H9 (cell line): ENCODE measurements at regions not wholly inside any gene's neighbourhood (a gene's known extent, or its start where the extent isn't known, plus 50 kb on each side); places are given as distances from the start of the nearest gene placed in this dataset.

Experiments
- DNase-seq: peaks from one replicate; pipeline ENCODE4 v3.0.0-alpha.2; 2017
- H2AFZ ChIP-seq: one replicate; pipeline ENCODE4 v1.6.1; 2013; ENCODE audit warnings: mild to moderate bottlenecking, low read length, control low read depth, moderate library complexity
- H2AK5ac ChIP-seq: 2 replicates; pipeline ENCODE4 v1.6.1; 2013; ENCODE audit warnings: low read length, control low read depth, mixed read lengths; ENCODE audit not compliant: insufficient read length
- H2BK120ac ChIP-seq: one replicate; pipeline ENCODE4 v1.6.1; 2013; ENCODE audit warnings: low read depth, mild to moderate bottlenecking, low read length, control low read depth, inconsistent platforms; ENCODE audit not compliant: poor library complexity, severe bottlenecking
- H2BK12ac ChIP-seq: 2 replicates; pipeline ENCODE4 v1.6.1; 2013; ENCODE audit warnings: low read length, control low read depth, mixed read lengths, low read depth; ENCODE audit not compliant: insufficient read length
- H2BK15ac ChIP-seq: 2 replicates; pipeline ENCODE4 v1.6.1; 2013; ENCODE audit warnings: low read depth, low read length, control low read depth
- H2BK20ac ChIP-seq: one replicate; pipeline ENCODE4 v1.6.1; 2013; ENCODE audit warnings: low read depth, mild to moderate bottlenecking, low read length, control low read depth, inconsistent platforms; ENCODE audit not compliant: poor library complexity, severe bottlenecking
- H2BK5ac ChIP-seq: 2 replicates; pipeline ENCODE4 v1.6.1; 2013; ENCODE audit warnings: low read length, control low read depth, mixed read lengths; ENCODE audit not compliant: insufficient read length
- H3K14ac ChIP-seq: 2 replicates; pipeline ENCODE4 v1.6.1; 2013; ENCODE audit warnings: low read length, control low read depth; ENCODE audit not compliant: insufficient read depth
- H3K18ac ChIP-seq: 2 replicates; pipeline ENCODE4 v1.6.1; 2013; ENCODE audit warnings: low read depth, mild to moderate bottlenecking, mixed read lengths, low read length, control low read depth; ENCODE audit not compliant: insufficient read length
- H3K23ac ChIP-seq: 2 replicates; pipeline ENCODE4 v1.6.1; 2013; ENCODE audit warnings: low read length, control low read depth, mixed read lengths, low read depth; ENCODE audit not compliant: insufficient read length
- H3K23me2 ChIP-seq: 2 replicates; pipeline ENCODE4 v1.6.1; 2013; ENCODE audit warnings: low read depth, mild to moderate bottlenecking, mixed read lengths, low read length, control low read depth; ENCODE audit not compliant: insufficient read length, poor library complexity, severe bottlenecking
- H3K27ac ChIP-seq: 2 replicates; pipeline ENCODE4 v1.5.1; 2013; ENCODE audit warnings: low read length, control low read depth, mixed read lengths, low read depth; ENCODE audit not compliant: insufficient read length
- H3K27me3 ChIP-seq: 2 replicates; pipeline ENCODE4 v1.6.1; 2013; ENCODE audit warnings: low read length, control low read depth, inconsistent platforms; ENCODE audit not compliant: insufficient read depth
- H3K4ac ChIP-seq: 2 replicates; pipeline ENCODE4 v1.6.1; 2013; ENCODE audit warnings: low read depth, mild to moderate bottlenecking, control low read depth, inconsistent platforms, low read length, moderate library complexity
- H3K4me1 ChIP-seq: 2 replicates; pipeline ENCODE4 v1.6.1; 2013; ENCODE audit warnings: low read length, control low read depth, inconsistent platforms; ENCODE audit not compliant: insufficient read depth
- H3K4me2 ChIP-seq: 2 replicates; pipeline ENCODE4 v1.6.1; 2013; ENCODE audit warnings: low read length, control low read depth, mixed read lengths; ENCODE audit not compliant: insufficient read length, insufficient read depth
- H3K56ac ChIP-seq: 2 replicates; pipeline ENCODE4 v1.6.1; 2013; ENCODE audit warnings: low read depth, mild to moderate bottlenecking, mixed read lengths, low read length, control low read depth; ENCODE audit not compliant: insufficient read length
- H3K79me1 ChIP-seq: 2 replicates; pipeline ENCODE4 v1.6.1; 2013; ENCODE audit warnings: low read depth, mild to moderate bottlenecking, moderate library complexity, low read length, control low read depth, inconsistent platforms; ENCODE audit not compliant: insufficient read depth, poor library complexity, severe bottlenecking
- H3K79me2 ChIP-seq: 2 replicates; pipeline ENCODE4 v1.6.1; 2013; ENCODE audit warnings: low read length, control low read depth, inconsistent platforms; ENCODE audit not compliant: insufficient read depth
- H3K9ac ChIP-seq: 2 replicates; pipeline ENCODE4 v1.6.1; 2013; ENCODE audit warnings: low read length, control low read depth, mixed read lengths; ENCODE audit not compliant: insufficient read length; ENCODE audit errors: extremely low read depth
- H3K9me3 ChIP-seq: one replicate; pipeline ENCODE4 v1.6.1; 2013; ENCODE audit warnings: low read depth, low read length, inconsistent platforms; ENCODE audit not compliant: control insufficient read depth
- H3T11ph ChIP-seq: one replicate; pipeline ENCODE4 v1.6.1; 2013; ENCODE audit warnings: mild to moderate bottlenecking, low read length, control low read depth, inconsistent platforms
- H4K20me1 ChIP-seq: one replicate; pipeline ENCODE4 v1.6.1; 2013; ENCODE audit not compliant: control insufficient read depth, insufficient read length, insufficient read depth
- H4K5ac ChIP-seq: 2 replicates; pipeline ENCODE4 v1.6.1; 2013; ENCODE audit warnings: low read depth, mild to moderate bottlenecking, mixed read lengths, low read length, control low read depth; ENCODE audit not compliant: insufficient read length
- H4K8ac ChIP-seq: replicated peaks from 2 replicates; pipeline ENCODE4 v1.6.1; 2013; ENCODE audit warnings: low read length, control low read depth, mixed read lengths, low read depth; ENCODE audit not compliant: insufficient read length
- H4K91ac ChIP-seq: 2 replicates; pipeline ENCODE4 v1.6.1; 2013; ENCODE audit warnings: low read depth, mild to moderate bottlenecking, moderate library complexity, mixed read lengths, low read length, control low read depth; ENCODE audit not compliant: insufficient read length
- H3K27ac Mint-ChIP-seq, 3 experiments: 2 replicates in 2 of 3; 3 replicates in 1 of 3; pipeline ENCODE4 v1.8.0; 2020 to 2021; ENCODE audit warnings: mixed read lengths in 3 of 3, mild to moderate bottlenecking in 1 of 3, moderate library complexity in 1 of 3
- H3K27me3 Mint-ChIP-seq: 2 replicates; pipeline ENCODE4 v1.8.0; 2021; ENCODE audit warnings: low read depth, mild to moderate bottlenecking, moderate library complexity, mixed read lengths
- H3K36me3 Mint-ChIP-seq, 3 experiments: 2 replicates in 2 of 3; 3 replicates in 1 of 3; pipeline ENCODE4 v1.8.0; 2020 to 2021; ENCODE audit warnings: low read depth in 3 of 3, mixed read lengths in 3 of 3; ENCODE audit not compliant: insufficient read depth in 1 of 3
- H3K4me1 Mint-ChIP-seq, 2 experiments: 2 replicates each; pipeline ENCODE4 v1.8.0; 2020; ENCODE audit warnings: mixed read lengths in 2 of 2
- H3K4me3 Mint-ChIP-seq, 2 experiments: 2 replicates in 1 of 2; 3 replicates in 1 of 2; pipeline ENCODE4 v1.8.0; 2020 to 2021; ENCODE audit warnings: mild to moderate bottlenecking in 2 of 2, mixed read lengths in 2 of 2, moderate library complexity in 1 of 2
- H3K9me3 Mint-ChIP-seq, 2 experiments: 2 replicates in 1 of 2; 3 replicates in 1 of 2; pipeline ENCODE4 v1.8.0; 2020; ENCODE audit warnings: mild to moderate bottlenecking in 2 of 2, mixed read lengths in 2 of 2, moderate library complexity in 1 of 2
- CTCF ChIP-seq: fragments of 200-600 bp; sonication (generic); conservative IDR thresholded peaks from 3 replicates; pipeline ENCODE4 v1.8.0; 2021; ENCODE audit warnings: antibody characterized with exemption, mild to moderate bottlenecking
- WGBS: extraction: QIAGEN DNeasy Blood & Tissue Kit; methylation state at CpG from one replicate; pipeline ENCODE4 v1.1.7; 2013; ENCODE audit warnings: missing lambda C conversion rate, low lambda C conversion rate, mixed read lengths; ENCODE audit not compliant: insufficient read length; ENCODE audit errors: extremely low coverage; 5-methylcytosine and 5-hydroxymethylcytosine counted together

GRCh38 chr7:85924062-85924461 is 719.6 kb upstream of the GRM3 start:
- TF ChIP-seq CTCF: no peak
- H3K18ac ChIP-seq: no peak overlapping the region
- no peak overlapping the region for H2AK5ac ChIP-seq
- Mint-ChIP-seq H3K4me3 (no peak overlapping the region), H3K4me1 (peaks cover 25 to 31% of the 10 kb centered on the region in 2 experiments), H3K27me3 (no peaks in the 10 kb centered on the region; the same call in 1 of the 2 replicates), H3K9me3 (no peaks in the 10 kb centered on the region; a peak in 1 of 5 replicates), H3K36me3 (no peaks in the 10 kb centered on the region; a peak in 1 of 7 replicates), H3K27ac (no peak overlapping the region)
- no peak overlapping the region for H3K4me2 ChIP-seq
- peaks cover 3% of the 10 kb centered on the region; the same call in 1 of the 2 replicates for H3K4me1 ChIP-seq
- H3K27me3 ChIP-seq: no peaks in the 10 kb centered on the region
- H3K79me2 ChIP-seq: no peaks in the 10 kb centered on the region
- no peak overlapping the region for H3K14ac ChIP-seq
- WGBS: no CpG with 5 or more reads among the region's 2 CpGs
- no peaks in the 10 kb centered on the region for H3K9me3 ChIP-seq
- H3T11ph ChIP-seq: no peak overlapping the region
- no peak overlapping the region for H2BK20ac ChIP-seq
- H3K27ac ChIP-seq: no peak overlapping the region
- no peak overlapping the region for H2BK120ac ChIP-seq
- H2BK15ac ChIP-seq: no peak overlapping the region
- no peak overlapping the region for H2BK5ac ChIP-seq
- no peak overlapping the region for H4K5ac ChIP-seq
- H4K8ac ChIP-seq: no peak overlapping the region
- H3K23ac ChIP-seq: no peak overlapping the region
- no peak overlapping the region for H3K9ac ChIP-seq
- H2AFZ ChIP-seq: no peak overlapping the region
- no peak overlapping the region for H2BK12ac ChIP-seq
- DNase-seq: no peak
- H4K20me1 ChIP-seq: no peaks in the 10 kb centered on the region
- H3K23me2 ChIP-seq: no peaks in the 10 kb centered on the region
- H3K79me1 ChIP-seq: no peaks in the 10 kb centered on the region
- no peak overlapping the region for H3K4ac ChIP-seq
- H4K91ac ChIP-seq: no peak overlapping the region
- H3K56ac ChIP-seq: no peak overlapping the region
